H1 (cell line): ENCODE measurements at regions not wholly inside any gene's neighbourhood (a gene's known extent, or its start where the extent isn't known, plus 50 kb on each side); places are given as distances from the start of the nearest gene placed in this dataset.

Experiments used
- EGR1 ChIP-seq: IDR thresholded peaks from 2 replicates; pipeline ENCODE4 v1.6.1; 2011; ENCODE audit warnings: low read depth, low read length, borderline replicate concordance
- KDM5A ChIP-seq: fragments of 200-600 bp; IDR thresholded peaks from 2 replicates; pipeline ENCODE4 v1.7.1; 2012; ENCODE audit warnings: mild to moderate bottlenecking, low read length, inconsistent platforms, mixed read lengths
- TAF7 ChIP-seq: optimal IDR thresholded peaks from 2 replicates; pipeline ENCODE3; 2011; ENCODE audit warnings: low read depth, mild to moderate bottlenecking, inconsistent platforms, low read length, moderate library complexity, borderline replicate concordance
- TCF12 ChIP-seq: IDR thresholded peaks from 2 replicates; pipeline ENCODE4 v1.6.1; 2011; ENCODE audit warnings: low read depth, mild to moderate bottlenecking, low read length
- ZNF274 ChIP-seq: IDR thresholded peaks from 2 replicates; pipeline ENCODE4 v1.7.0; 2012; ENCODE audit warnings: low read length, borderline replicate concordance; ENCODE audit errors: extremely low read depth
- TF ChIP-seq, protein P1 (sequence below): IDR thresholded peaks from 2 replicates; pipeline ENCODE4 v1.6.1; 2012; ENCODE audit warnings: inconsistent platforms
- TF ChIP-seq, protein P2 (sequence below), 3 experiments: IDR thresholded peaks; 1 replicate in 2 of 3; 2 replicates in 1 of 3; pipeline versions ENCODE4 v1.5.1 to v1.6.1; 2011; ENCODE audit warnings: low read length in 3 of 3, mild to moderate bottlenecking in 3 of 3, inconsistent platforms in 2 of 3, low read depth in 1 of 3, moderate library complexity in 1 of 3; ENCODE audit not compliant: insufficient read depth in 1 of 3; ENCODE audit errors: control extremely low read depth in 1 of 3

DNA sequence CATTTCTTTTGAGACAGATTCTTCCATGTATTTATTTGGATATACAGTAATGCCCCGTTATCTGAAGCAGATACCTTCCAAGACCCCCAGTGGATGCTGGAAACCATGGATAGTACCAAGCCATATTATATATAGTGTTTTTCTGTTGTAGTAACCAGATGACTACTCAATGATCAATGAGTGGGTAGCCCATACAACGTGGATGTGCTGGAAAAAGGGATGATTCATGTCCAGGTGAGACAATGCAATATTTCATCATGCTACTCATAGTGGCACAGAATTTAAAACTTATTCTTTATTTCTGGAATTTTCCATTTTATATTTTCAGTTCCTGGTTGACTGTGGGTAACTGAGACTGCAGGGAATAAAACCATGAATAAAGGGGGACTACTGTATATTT lies 427.5 kb downstream of the METTL15 start:
- no peak for TF ChIP-seq EGR1
- no peak for TF ChIP-seq ZNF274
- TF ChIP-seq, protein P1, sequence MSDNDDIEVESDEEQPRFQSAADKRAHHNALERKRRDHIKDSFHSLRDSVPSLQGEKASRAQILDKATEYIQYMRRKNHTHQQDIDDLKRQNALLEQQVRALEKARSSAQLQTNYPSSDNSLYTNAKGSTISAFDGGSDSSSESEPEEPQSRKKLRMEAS = no peak
- TF ChIP-seq, protein P2, sequence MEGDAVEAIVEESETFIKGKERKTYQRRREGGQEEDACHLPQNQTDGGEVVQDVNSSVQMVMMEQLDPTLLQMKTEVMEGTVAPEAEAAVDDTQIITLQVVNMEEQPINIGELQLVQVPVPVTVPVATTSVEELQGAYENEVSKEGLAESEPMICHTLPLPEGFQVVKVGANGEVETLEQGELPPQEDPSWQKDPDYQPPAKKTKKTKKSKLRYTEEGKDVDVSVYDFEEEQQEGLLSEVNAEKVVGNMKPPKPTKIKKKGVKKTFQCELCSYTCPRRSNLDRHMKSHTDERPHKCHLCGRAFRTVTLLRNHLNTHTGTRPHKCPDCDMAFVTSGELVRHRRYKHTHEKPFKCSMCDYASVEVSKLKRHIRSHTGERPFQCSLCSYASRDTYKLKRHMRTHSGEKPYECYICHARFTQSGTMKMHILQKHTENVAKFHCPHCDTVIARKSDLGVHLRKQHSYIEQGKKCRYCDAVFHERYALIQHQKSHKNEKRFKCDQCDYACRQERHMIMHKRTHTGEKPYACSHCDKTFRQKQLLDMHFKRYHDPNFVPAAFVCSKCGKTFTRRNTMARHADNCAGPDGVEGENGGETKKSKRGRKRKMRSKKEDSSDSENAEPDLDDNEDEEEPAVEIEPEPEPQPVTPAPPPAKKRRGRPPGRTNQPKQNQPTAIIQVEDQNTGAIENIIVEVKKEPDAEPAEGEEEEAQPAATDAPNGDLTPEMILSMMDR (IDR thresholded peaks at IDR 0.05; ENCODE audit: control extremely low read depth in 1 of 3, insufficient read depth in 1 of 3, low read depth in 1 of 3, low read length in 3 of 3) = no peak
- TF ChIP-seq TAF7 = no peak
- TF ChIP-seq KDM5A = no peak
- TF ChIP-seq TCF12 = no peak
